ENCODE measurements at regions not wholly inside any gene's neighbourhood (a gene's known extent, or its start where the extent isn't known, plus 50 kb on each side); places are given as distances from the start of the nearest gene placed in this dataset.

- no peaks in the 10 kb centered on the region for H3K36me3 ChIP-seq
- TF ChIP-seq CTCF (IDR thresholded peaks at IDR 0.05; ENCODE audit: low read depth, low read length): no peak
- H3K4me3 ChIP-seq (ENCODE audit: low read depth, low read length): no peak overlapping the region
- no peaks in the 10 kb centered on the region for H3K27me3 ChIP-seq
- no peak for DNase-seq
- peaks cover 8% of the 10 kb centered on the region; the same call in 1 of the 2 replicates for H3K4me1 ChIP-seq
- no peaks in the 10 kb centered on the region for H3K9me3 ChIP-seq
Observed at GRCh38 chr5:58060996-58061395, 398.9 kb downstream of the PLK2 start.

- H3K4me1 ChIP-seq: no peaks in the 10 kb centered on the region
- no peak for TF ChIP-seq CTCF (IDR thresholded peaks at IDR 0.05; ENCODE audit: low read depth, low read length)
- DNase-seq: no peak
- H3K27me3 ChIP-seq: no peaks in the 10 kb centered on the region
- H3K4me3 ChIP-seq (ENCODE audit: low read depth, low read length): no peak overlapping the region
- no peaks in the 10 kb centered on the region for H3K36me3 ChIP-seq
- H3K9me3 ChIP-seq: no peaks in the 10 kb centered on the region; the same call in 1 of the 2 replicates
Observed at GRCh38 chr5:58057324-58057723, 402.6 kb downstream of the PLK2 start.

GRCh38 chr5:58056546-58056945 is 403.3 kb downstream of the PLK2 start:
- no peaks in the 10 kb centered on the region; the same call in 1 of the 2 replicates for H3K9me3 ChIP-seq
- no peak for DNase-seq
- no peaks in the 10 kb centered on the region for H3K36me3 ChIP-seq
- TF ChIP-seq CTCF (IDR thresholded peaks at IDR 0.05; ENCODE audit: low read depth, low read length): no peak
- H3K27me3 ChIP-seq: no peaks in the 10 kb centered on the region
- H3K4me1 ChIP-seq: no peaks in the 10 kb centered on the region
- no peak overlapping the region for H3K4me3 ChIP-seq (ENCODE audit: low read depth, low read length)

GRCh38 chr5:58054018-58054417 is 405.9 kb downstream of the PLK2 start:
- Histone ChIP-seq H3K9me3 (no peaks in the 10 kb centered on the region; the same call in 1 of the 2 replicates), H3K4me1 (no peaks in the 10 kb centered on the region), H3K4me3 (ENCODE audit: low read depth, low read length) (no peak overlapping the region), H3K36me3 (no peaks in the 10 kb centered on the region), H3K27me3 (no peaks in the 10 kb centered on the region)
- no peak for TF ChIP-seq CTCF (IDR thresholded peaks at IDR 0.05; ENCODE audit: low read depth, low read length)
- no peak for DNase-seq

- DNase-seq: no peak
Observed at GRCh38 chr5:58048954-58049353, 410.9 kb downstream of the PLK2 start.

More at GRCh38 chr5:58048954-58049353, 410.9 kb downstream of the PLK2 start:
- Histone ChIP-seq H3K4me3 (ENCODE audit: low read depth, low read length) (no peak overlapping the region), H3K4me1 (no peaks in the 10 kb centered on the region), H3K36me3 (no peaks in the 10 kb centered on the region), H3K9me3 (no peaks in the 10 kb centered on the region), H3K27me3 (no peaks in the 10 kb centered on the region)
- no peak for TF ChIP-seq CTCF (IDR thresholded peaks at IDR 0.05; ENCODE audit: low read depth, low read length)
